CD14-positive monocyte (primary cell): ENCODE measurements at regions not wholly inside any gene's neighbourhood (a gene's known extent, or its start where the extent isn't known, plus 50 kb on each side); places are given as distances from the start of the nearest gene placed in this dataset.

Experiments
- DNase-seq, 3 donors: peaks; one replicate each; pipeline ENCODE4 v3.0.0-alpha.2; 2011 to 2022
- H2AFZ ChIP-seq: 2 replicates; pipeline ENCODE4 v1.6.0; 2012; ENCODE audit warnings: mild to moderate bottlenecking, low read depth, low read length, inconsistent platforms; ENCODE audit not compliant: insufficient read depth, poor library complexity, severe bottlenecking
- H3K27ac ChIP-seq, 2 donors: 1 replicate in 1 of 2; 2 replicates in 1 of 2; pipeline ENCODE4 v1.5.1; 2012 to 2013; ENCODE audit warnings: low read length in 2 of 2, control low read depth in 1 of 2, inconsistent platforms in 1 of 2, low read depth in 1 of 2, mild to moderate bottlenecking in 1 of 2
- H3K27me3 ChIP-seq, 2 donors: one replicate each; pipeline versions ENCODE4 v1.6.0 to v1.6.1; 2011 to 2013; ENCODE audit warnings: low read length in 2 of 2; ENCODE audit not compliant: control insufficient read depth in 2 of 2, insufficient read depth in 2 of 2
- H3K36me3 ChIP-seq, 2 donors: replicated peaks in 1 of 2; 1 replicate in 1 of 2; 2 replicates in 1 of 2; pipeline versions ENCODE4 v1.5.1 to v1.6.1; 2012 to 2013; ENCODE audit warnings: low read length in 2 of 2, control low read depth in 1 of 2, inconsistent platforms in 1 of 2, mild to moderate bottlenecking in 1 of 2; ENCODE audit not compliant: insufficient read depth in 2 of 2, control insufficient read depth in 1 of 2
- H3K4me1 ChIP-seq, 2 donors: 1 replicate in 1 of 2; 2 replicates in 1 of 2; pipeline versions ENCODE4 v1.5.1 to v1.6.1; 2012 to 2013; ENCODE audit warnings: low read length in 2 of 2, control low read depth in 1 of 2, inconsistent platforms in 1 of 2, mild to moderate bottlenecking in 1 of 2, moderate library complexity in 1 of 2; ENCODE audit not compliant: insufficient read depth in 2 of 2, control insufficient read depth in 1 of 2
- H3K4me2 ChIP-seq: replicated peaks from 2 replicates; pipeline ENCODE3; 2012; ENCODE audit warnings: low read length, moderate library complexity, mild to moderate bottlenecking; ENCODE audit not compliant: poor library complexity, severe bottlenecking; ENCODE audit errors: extremely low read depth
- H3K4me3 ChIP-seq, 3 experiments: fragments of 200-600 bp in 1 of 3; sonication (generic) in 1 of 3; replicated peaks in 1 of 3; 1 replicate in 2 of 3; 2 replicates in 1 of 3; pipeline ENCODE4 v1.5.1; 2011 to 2013; ENCODE audit warnings: low read length in 3 of 3, mild to moderate bottlenecking in 3 of 3, control low read depth in 2 of 3, low read depth in 2 of 3, inconsistent platforms in 1 of 3, moderate library complexity in 1 of 3
- H3K79me2 ChIP-seq: 2 replicates; pipeline ENCODE4 v1.6.0; 2012; ENCODE audit warnings: mild to moderate bottlenecking, control low read depth, inconsistent platforms, low read length, moderate library complexity; ENCODE audit not compliant: insufficient read depth
- H3K9ac ChIP-seq: 2 replicates; pipeline ENCODE4 v1.6.0; 2017; ENCODE audit warnings: low read length, mild to moderate bottlenecking; ENCODE audit not compliant: insufficient read depth, poor library complexity, severe bottlenecking
- H3K9me3 ChIP-seq, 2 donors: replicated peaks in 1 of 2; 1 replicate in 1 of 2; 2 replicates in 1 of 2; pipeline versions ENCODE4 v1.5.1 to v1.6.1; 2012 to 2013; ENCODE audit warnings: low read length in 2 of 2, control low read depth in 1 of 2; ENCODE audit not compliant: control insufficient read depth in 1 of 2, insufficient read depth in 1 of 2
- H4K20me1 ChIP-seq: 2 replicates; pipeline ENCODE4 v1.6.0; 2012; ENCODE audit warnings: mild to moderate bottlenecking, low read length, control low read depth, moderate library complexity; ENCODE audit not compliant: insufficient read depth
- H3K27ac Mint-ChIP-seq, 7 donors: one replicate each; pipeline ENCODE4 v1.8.0; 2020; ENCODE audit warnings: mild to moderate bottlenecking in 7 of 7, mixed read lengths in 7 of 7, moderate library complexity in 6 of 7, inconsistent platforms in 2 of 7
- H3K27me3 Mint-ChIP-seq, 3 donors: one replicate each; pipeline ENCODE4 v1.8.0; 2021 to 2022; ENCODE audit warnings: low read depth in 3 of 3, mild to moderate bottlenecking in 3 of 3, mixed read lengths in 3 of 3, moderate library complexity in 3 of 3, inconsistent platforms in 1 of 3
- H3K36me3 Mint-ChIP-seq, 2 donors: one replicate each; pipeline ENCODE4 v1.8.0; 2020; ENCODE audit warnings: mixed read lengths in 2 of 2, inconsistent platforms in 1 of 2, mild to moderate bottlenecking in 1 of 2
- H3K4me1 Mint-ChIP-seq: one replicate; pipeline ENCODE4 v1.8.0; 2020; ENCODE audit warnings: mild to moderate bottlenecking, mixed read lengths
- H3K4me3 Mint-ChIP-seq, 2 donors: one replicate each; pipeline ENCODE4 v1.8.0; 2020; ENCODE audit warnings: mild to moderate bottlenecking in 2 of 2, mixed read lengths in 2 of 2, moderate library complexity in 1 of 2
- H3K9me3 Mint-ChIP-seq, 7 donors: one replicate each; pipeline ENCODE4 v1.8.0; 2020 to 2022; ENCODE audit warnings: mixed read lengths in 7 of 7, mild to moderate bottlenecking in 6 of 7, moderate library complexity in 6 of 7, inconsistent platforms in 2 of 7
- WGBS: methylation state at CpG from one replicate; pipeline ENCODE4 v1.1.5; 2013; ENCODE audit warnings: missing lambda C conversion rate; ENCODE audit not compliant: insufficient coverage; 5-methylcytosine and 5-hydroxymethylcytosine counted together
- intact Hi-C, 2 donors: fragments of 100-400 bp; cut with micrococcal nuclease; formaldehyde crosslinking; loops; one replicate each; pipeline versions ENCODE4 v1.15.0 to v1.15.1; 2023
- TF ChIP-seq, protein P1 (sequence below): fragments of 200-600 bp; IDR thresholded peaks from one replicate; pipeline ENCODE4 v1.8.0; 2022; ENCODE audit warnings: antibody characterized with exemption, mild to moderate bottlenecking

GRCh38 chr5:159392871-159393270 is 62.6 kb upstream of the IL12B start:
- no peak overlapping the region for H3K27ac ChIP-seq
- H3K4me2 ChIP-seq = no peak overlapping the region
- H3K9me3 Mint-ChIP-seq = peaks cover 7 to 20% (median 11%) of the 10 kb centered on the region in 7 donors
- no peak for DNase-seq
- H3K9ac ChIP-seq = no peak overlapping the region
- H3K36me3 ChIP-seq = no peaks in the 10 kb centered on the region
- TF ChIP-seq, protein P1, sequence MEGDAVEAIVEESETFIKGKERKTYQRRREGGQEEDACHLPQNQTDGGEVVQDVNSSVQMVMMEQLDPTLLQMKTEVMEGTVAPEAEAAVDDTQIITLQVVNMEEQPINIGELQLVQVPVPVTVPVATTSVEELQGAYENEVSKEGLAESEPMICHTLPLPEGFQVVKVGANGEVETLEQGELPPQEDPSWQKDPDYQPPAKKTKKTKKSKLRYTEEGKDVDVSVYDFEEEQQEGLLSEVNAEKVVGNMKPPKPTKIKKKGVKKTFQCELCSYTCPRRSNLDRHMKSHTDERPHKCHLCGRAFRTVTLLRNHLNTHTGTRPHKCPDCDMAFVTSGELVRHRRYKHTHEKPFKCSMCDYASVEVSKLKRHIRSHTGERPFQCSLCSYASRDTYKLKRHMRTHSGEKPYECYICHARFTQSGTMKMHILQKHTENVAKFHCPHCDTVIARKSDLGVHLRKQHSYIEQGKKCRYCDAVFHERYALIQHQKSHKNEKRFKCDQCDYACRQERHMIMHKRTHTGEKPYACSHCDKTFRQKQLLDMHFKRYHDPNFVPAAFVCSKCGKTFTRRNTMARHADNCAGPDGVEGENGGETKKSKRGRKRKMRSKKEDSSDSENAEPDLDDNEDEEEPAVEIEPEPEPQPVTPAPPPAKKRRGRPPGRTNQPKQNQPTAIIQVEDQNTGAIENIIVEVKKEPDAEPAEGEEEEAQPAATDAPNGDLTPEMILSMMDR = no peak
- no peaks in the 10 kb centered on the region for H3K4me1 ChIP-seq
- intact Hi-C loops = no loop called here
- H3K36me3 Mint-ChIP-seq = no peaks in the 10 kb centered on the region
- peaks cover 5 to 11% of the 10 kb centered on the region in 2 donors for H3K9me3 ChIP-seq
- H3K4me3 ChIP-seq = no peak overlapping the region
- peaks cover 2 to 4% (median 2%) of the 10 kb centered on the region in 3 donors for H3K27me3 Mint-ChIP-seq
- no peaks in the 10 kb centered on the region for H4K20me1 ChIP-seq
- no peaks in the 10 kb centered on the region for H3K79me2 ChIP-seq
- H3K4me1 Mint-ChIP-seq = no peaks in the 10 kb centered on the region
- H3K4me3 Mint-ChIP-seq = no peak overlapping the region
- H3K27ac Mint-ChIP-seq = no peak overlapping the region
- no CpG with 5 or more reads among the region's 2 CpGs for WGBS
- H2AFZ ChIP-seq = no peak overlapping the region
- no peaks in the 10 kb centered on the region for H3K27me3 ChIP-seq

- intact Hi-C loops = no loop called here
- H3K27me3 ChIP-seq = no peaks in the 10 kb centered on the region
- H3K27me3 Mint-ChIP-seq = peaks cover 2 to 7% (median 2%) of the 10 kb centered on the region in 3 donors
Observed at GRCh38 chr5:159393854-159394274, 63.6 kb upstream of the IL12B start.

More at GRCh38 chr5:159393854-159394274, 63.6 kb upstream of the IL12B start:
- H4K20me1 ChIP-seq = no peaks in the 10 kb centered on the region
- peaks cover 2% of the 10 kb centered on the region for H3K4me1 Mint-ChIP-seq
- no peak overlapping the region for H3K27ac ChIP-seq
- H3K36me3 Mint-ChIP-seq = no peaks in the 10 kb centered on the region
- peaks cover 5 to 10% of the 10 kb centered on the region in 2 donors for H3K9me3 ChIP-seq
- no peak for DNase-seq
- no peaks in the 10 kb centered on the region for H3K79me2 ChIP-seq
- no peak overlapping the region for H2AFZ ChIP-seq
- no peaks in the 10 kb centered on the region for H3K4me1 ChIP-seq
- TF ChIP-seq, protein P1 = no peak
- no peak overlapping the region for H3K4me3 Mint-ChIP-seq
- H3K9me3 Mint-ChIP-seq = peaks cover 7 to 19% (median 9%) of the 10 kb centered on the region in 7 donors
- H3K36me3 ChIP-seq = no peaks in the 10 kb centered on the region
- H3K4me2 ChIP-seq = no peak overlapping the region
- no peak overlapping the region for H3K27ac Mint-ChIP-seq
- 7% methylated on average over 2 of the region's 5 CpGs for WGBS
- no peak overlapping the region for H3K9ac ChIP-seq
- H3K4me3 ChIP-seq = no peak overlapping the region
